B cell (primary cell): ENCODE measurements at regions not wholly inside any gene's neighbourhood (a gene's known extent, or its start where the extent isn't known, plus 50 kb on each side); places are given as distances from the start of the nearest gene placed in this dataset.

ENCODE experiments used
- ATAC-seq: fragments of 200-7000 bp; cut with Tn5 transposase; one replicate; pipeline ENCODE4 v1.10.0; 2021; ENCODE audit warnings: low read depth, mild to moderate bottlenecking, moderate number of reproducible peaks, moderate library complexity
- CTCF ChIA-PET: fragments of 350-600 bp; sonication (Branson Sonifier 250); formaldehyde crosslinking; loops from one replicate; lab custom pipeline; 2021; ENCODE audit warnings: antibody characterized with exemption, inconsistent platforms; lab: Charles Lee
- POLR2A ChIA-PET: fragments of 350-600 bp; sonication (Branson Sonifier 250); formaldehyde crosslinking; loops from one replicate; lab custom pipeline; 2021; ENCODE audit warnings: antibody characterized with exemption; lab: Charles Lee
- DNase-seq: peaks from one replicate; pipeline ENCODE4 v3.0.0; 2013
- H2AFZ ChIP-seq: 2 replicates; pipeline ENCODE4 v1.6.1; 2012; ENCODE audit warnings: mild to moderate bottlenecking, low read depth, low read length; ENCODE audit not compliant: insufficient read depth, poor library complexity, severe bottlenecking
- H3K27ac ChIP-seq, 2 donors: 1 replicate in 1 of 2; 2 replicates in 1 of 2; pipeline ENCODE4 v1.5.1; 2012 to 2013; ENCODE audit warnings: low read length in 2 of 2, mild to moderate bottlenecking in 2 of 2, moderate library complexity in 1 of 2
- H3K27me3 ChIP-seq, 4 experiments: fragments of 200-600 bp in 1 of 4; sonication (generic) in 1 of 4; replicated peaks in 1 of 4; 1 replicate in 2 of 4; 2 replicates in 2 of 4; pipeline versions ENCODE4 v1.6.1 to v1.7.0; 2013 to 2016; ENCODE audit warnings: low read length in 3 of 4, mild to moderate bottlenecking in 2 of 4, mixed read lengths in 1 of 4, moderate library complexity in 1 of 4; ENCODE audit not compliant: insufficient read depth in 4 of 4, control insufficient read depth in 3 of 4; ENCODE audit errors: control extremely low read depth in 1 of 4
- H3K36me3 ChIP-seq, 2 experiments: replicated peaks in 1 of 2; 1 replicate in 1 of 2; 2 replicates in 1 of 2; pipeline versions ENCODE4 v1.6.1 to v1.7.1; 2013; ENCODE audit warnings: low read length in 1 of 2; ENCODE audit not compliant: insufficient read depth in 2 of 2, control insufficient read depth in 1 of 2; ENCODE audit errors: control extremely low read depth in 1 of 2, extremely low read depth in 1 of 2
- H3K4me1 ChIP-seq, 2 donors: fragments of 200-600 bp in 1 of 2; sonication (generic) in 1 of 2; 1 replicate in 1 of 2; 2 replicates in 1 of 2; pipeline versions ENCODE4 v1.5.1 to v1.6.1; 2013 to 2017; ENCODE audit warnings: low read length in 2 of 2; ENCODE audit not compliant: control insufficient read depth in 2 of 2, insufficient read depth in 2 of 2
- H3K4me2 ChIP-seq: replicated peaks from 2 replicates; pipeline ENCODE3; 2012; ENCODE audit warnings: mild to moderate bottlenecking, low read depth, low read length; ENCODE audit not compliant: poor library complexity, severe bottlenecking
- H3K4me3 ChIP-seq, 5 experiments: fragments of 200-600 bp in 1 of 5; sonication (generic) in 1 of 5; 1 replicate in 3 of 5; 2 replicates in 2 of 5; pipeline versions ENCODE4 v1.5.1 to v1.7.0; 2011 to 2016; ENCODE audit warnings: low read length in 4 of 5, mild to moderate bottlenecking in 4 of 5, low read depth in 2 of 5, control low read depth in 1 of 5, moderate library complexity in 1 of 5; ENCODE audit not compliant: insufficient read depth in 1 of 5; ENCODE audit errors: control extremely low read depth in 1 of 5, extremely low read depth in 1 of 5
- H3K79me2 ChIP-seq: fragments of 200-600 bp; sonication (generic); one replicate; pipeline ENCODE4 v1.6.0; 2016; ENCODE audit warnings: low read length; ENCODE audit not compliant: control insufficient read depth, insufficient read depth
- H3K9ac ChIP-seq: fragments of 200-600 bp; sonication (generic); 2 replicates; pipeline ENCODE4 v1.6.1; 2017; ENCODE audit warnings: mild to moderate bottlenecking, low read length, moderate library complexity
- H3K9me3 ChIP-seq, 3 donors: one replicate each; pipeline versions ENCODE4 v1.6.1 to v1.7.1; 2013; ENCODE audit warnings: low read length in 2 of 3; ENCODE audit not compliant: control insufficient read depth in 2 of 3, insufficient read depth in 1 of 3; ENCODE audit errors: control extremely low read depth in 1 of 3
- H4K20me1 ChIP-seq: 2 replicates; pipeline ENCODE4 v1.6.0; 2012; ENCODE audit warnings: mild to moderate bottlenecking, low read length; ENCODE audit not compliant: insufficient read depth, control insufficient read depth, poor library complexity, severe bottlenecking
- H3K27ac Mint-ChIP-seq: one replicate; pipeline ENCODE4 v1.8.0; 2021; ENCODE audit warnings: mixed read lengths
- H3K27me3 Mint-ChIP-seq: one replicate; pipeline ENCODE4 v1.8.0; 2021; ENCODE audit warnings: mixed read lengths
- H3K4me1 Mint-ChIP-seq: one replicate; pipeline ENCODE4 v1.8.0; 2021; ENCODE audit warnings: mixed read lengths
- H3K4me3 Mint-ChIP-seq: one replicate; pipeline ENCODE4 v1.8.0; 2021; ENCODE audit warnings: mixed read lengths
- H3K9me3 Mint-ChIP-seq: one replicate; pipeline ENCODE4 v1.8.0; 2022; ENCODE audit warnings: mixed read lengths; ENCODE audit not compliant: insufficient read depth
- EZH2 ChIP-seq: IDR thresholded peaks from 2 replicates; pipeline ENCODE4 v1.6.1; 2012; ENCODE audit warnings: borderline replicate concordance, low read depth, mild to moderate bottlenecking, moderate library complexity, low read length; ENCODE audit not compliant: insufficient read depth, poor library complexity, severe bottlenecking
- WGBS: methylation state at CpG from one replicate; pipeline ENCODE4 v1.1.5; 2013; ENCODE audit warnings: missing lambda C conversion rate; ENCODE audit not compliant: insufficient coverage; 5-methylcytosine and 5-hydroxymethylcytosine counted together
- intact Hi-C: fragments of 100-400 bp; cut with micrococcal nuclease; formaldehyde crosslinking; loops from one replicate; pipeline ENCODE4 v1.10.0; 2022
- TF ChIP-seq, protein P1 (sequence below): fragments of 200-600 bp; IDR thresholded peaks from one replicate; pipeline ENCODE4 v1.8.0; 2022; ENCODE audit warnings: antibody characterized with exemption, mild to moderate bottlenecking

DNA sequence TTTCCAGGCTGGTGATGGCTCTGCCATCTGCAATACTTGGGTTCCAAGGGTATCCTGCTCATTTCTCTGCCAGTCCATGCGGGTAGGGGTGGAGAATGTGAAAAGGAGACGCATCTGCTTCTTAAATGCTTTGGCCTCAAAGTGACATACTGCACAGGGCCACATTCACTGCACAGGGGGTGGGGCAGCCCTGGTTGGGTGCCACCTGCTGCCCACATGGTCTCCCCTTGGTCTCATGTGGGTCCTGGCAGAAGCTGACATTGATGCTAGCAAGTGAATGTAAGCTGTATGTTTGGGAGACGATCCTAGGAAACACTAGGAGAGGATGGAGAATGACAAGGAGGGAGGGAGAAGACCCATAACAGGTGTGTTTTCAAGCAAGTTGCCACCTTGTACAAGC lies 140.9 kb downstream of the EDN3 start:
- Mint-ChIP-seq H3K4me3 (no peak overlapping the region), H3K27me3 (peaks cover 51% of the 10 kb centered on the region), H3K4me1 (no peaks in the 10 kb centered on the region), H3K27ac (no peak overlapping the region), H3K9me3 (no peaks in the 10 kb centered on the region)
- TF ChIP-seq EZH2, result no peak
- TF ChIP-seq, protein P1, sequence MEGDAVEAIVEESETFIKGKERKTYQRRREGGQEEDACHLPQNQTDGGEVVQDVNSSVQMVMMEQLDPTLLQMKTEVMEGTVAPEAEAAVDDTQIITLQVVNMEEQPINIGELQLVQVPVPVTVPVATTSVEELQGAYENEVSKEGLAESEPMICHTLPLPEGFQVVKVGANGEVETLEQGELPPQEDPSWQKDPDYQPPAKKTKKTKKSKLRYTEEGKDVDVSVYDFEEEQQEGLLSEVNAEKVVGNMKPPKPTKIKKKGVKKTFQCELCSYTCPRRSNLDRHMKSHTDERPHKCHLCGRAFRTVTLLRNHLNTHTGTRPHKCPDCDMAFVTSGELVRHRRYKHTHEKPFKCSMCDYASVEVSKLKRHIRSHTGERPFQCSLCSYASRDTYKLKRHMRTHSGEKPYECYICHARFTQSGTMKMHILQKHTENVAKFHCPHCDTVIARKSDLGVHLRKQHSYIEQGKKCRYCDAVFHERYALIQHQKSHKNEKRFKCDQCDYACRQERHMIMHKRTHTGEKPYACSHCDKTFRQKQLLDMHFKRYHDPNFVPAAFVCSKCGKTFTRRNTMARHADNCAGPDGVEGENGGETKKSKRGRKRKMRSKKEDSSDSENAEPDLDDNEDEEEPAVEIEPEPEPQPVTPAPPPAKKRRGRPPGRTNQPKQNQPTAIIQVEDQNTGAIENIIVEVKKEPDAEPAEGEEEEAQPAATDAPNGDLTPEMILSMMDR, result no peak
- Histone ChIP-seq H2AFZ (no peak overlapping the region), H3K9me3 (no peaks in the 10 kb centered on the region), H3K27me3 (peaks cover 0 to 12% (median 1%) of the 10 kb centered on the region in 4 experiments), H3K9ac (no peak overlapping the region), H3K27ac (no peak overlapping the region), H3K4me2 (no peak overlapping the region), H3K4me1 (no peaks in the 10 kb centered on the region), H3K36me3 (no peaks in the 10 kb centered on the region), H4K20me1 (no peaks in the 10 kb centered on the region), H3K79me2 (no peaks in the 10 kb centered on the region), H3K4me3 (no peak overlapping the region)
- DNase-seq, result no peak
- CTCF ChIA-PET, result no interaction called here
- ATAC-seq, result no peak
- POLR2A ChIA-PET, result no interaction called here
- WGBS, result 94% methylated on average over 3 of the region's 3 CpGs
- intact Hi-C loops, result no loop called here

DNA sequence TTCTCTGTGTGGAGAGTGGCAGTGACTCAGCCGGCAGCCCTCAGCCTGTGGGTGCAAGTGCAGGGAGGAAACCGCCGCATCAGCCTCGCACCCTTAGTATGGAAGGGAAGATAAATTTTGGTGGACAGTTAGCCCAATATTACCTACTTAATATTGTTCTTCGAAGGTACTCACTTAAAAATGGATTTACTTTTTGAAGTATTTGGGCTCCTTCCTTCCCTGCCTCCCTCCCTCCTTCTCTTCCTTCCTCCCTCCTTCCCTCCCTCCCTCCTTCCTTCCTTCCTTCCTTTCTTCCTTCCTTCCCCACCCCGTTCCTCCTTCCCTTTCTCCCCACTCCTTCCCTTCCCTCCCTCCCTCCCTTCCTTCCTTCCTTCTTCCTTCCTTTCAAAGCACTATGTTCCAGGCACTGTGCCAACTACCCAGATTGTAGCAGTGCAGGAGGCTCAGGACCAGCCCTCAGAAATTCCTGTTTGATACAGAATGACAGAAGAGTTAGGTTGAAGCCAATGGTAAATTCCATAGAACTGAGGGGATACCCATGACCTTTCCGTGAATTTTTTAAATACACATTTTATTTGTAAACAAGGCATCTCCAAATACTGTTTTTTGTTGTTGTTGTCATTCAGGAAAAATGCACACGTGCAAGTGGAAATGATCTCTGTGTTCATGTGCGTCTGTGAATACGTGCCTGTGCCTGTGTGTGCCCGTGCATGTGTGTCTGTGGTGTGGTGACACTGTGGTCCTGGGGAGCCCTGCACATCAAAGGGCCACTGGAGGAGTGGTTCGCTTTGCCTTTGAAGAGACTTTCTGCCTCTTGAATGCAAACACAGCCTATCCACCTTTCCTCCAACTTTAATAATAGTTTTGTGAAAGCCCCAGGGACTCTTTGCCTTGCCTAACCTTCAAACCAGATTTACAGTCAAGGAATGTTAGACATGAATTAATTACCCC lies 141.7 kb downstream of the EDN3 start:
- ChIA-PET CTCF (no interaction called here), POLR2A (no interaction called here)
- Mint-ChIP-seq H3K4me3 (no peak overlapping the region), H3K9me3 (no peaks in the 10 kb centered on the region), H3K4me1 (no peaks in the 10 kb centered on the region), H3K27ac (no peak overlapping the region), H3K27me3 (peaks cover 57% of the 10 kb centered on the region)
- Histone ChIP-seq H4K20me1 (no peaks in the 10 kb centered on the region), H3K4me1 (no peaks in the 10 kb centered on the region), H3K36me3 (no peaks in the 10 kb centered on the region), H3K27ac (no peak overlapping the region), H3K27me3 (peaks cover 0 to 12% (median 1%) of the 10 kb centered on the region in 4 experiments), H3K4me2 (no peak overlapping the region), H3K9ac (no peak overlapping the region), H3K9me3 (no peaks in the 10 kb centered on the region), H3K4me3 (no peak overlapping the region), H2AFZ (no peak overlapping the region), H3K79me2 (no peaks in the 10 kb centered on the region)
- intact Hi-C loops, result no loop called here
- DNase-seq (no peak), ATAC-seq (no peak)
- TF ChIP-seq EZH2, result no peak
- TF ChIP-seq, protein P1, result no peak
- WGBS, result 87% methylated on average over 3 of the region's 12 CpGs
